H9 (cell line): ENCODE measurements at regions not wholly inside any gene's neighbourhood (a gene's known extent, or its start where the extent isn't known, plus 50 kb on each side); places are given as distances from the start of the nearest gene placed in this dataset.
A peak's percentile ranks its signal among the peaks of the same experiment; 100 is the strongest.

Source experiments
- DNase-seq: peaks from one replicate; pipeline ENCODE4 v3.0.0-alpha.2; 2017
- H2AFZ ChIP-seq: one replicate; pipeline ENCODE4 v1.6.1; 2013; ENCODE audit warnings: mild to moderate bottlenecking, low read length, control low read depth, moderate library complexity
- H2AK5ac ChIP-seq: 2 replicates; pipeline ENCODE4 v1.6.1; 2013; ENCODE audit warnings: low read length, control low read depth, mixed read lengths; ENCODE audit not compliant: insufficient read length
- H2BK120ac ChIP-seq: one replicate; pipeline ENCODE4 v1.6.1; 2013; ENCODE audit warnings: low read depth, mild to moderate bottlenecking, low read length, control low read depth, inconsistent platforms; ENCODE audit not compliant: poor library complexity, severe bottlenecking
- H2BK12ac ChIP-seq: 2 replicates; pipeline ENCODE4 v1.6.1; 2013; ENCODE audit warnings: low read length, control low read depth, mixed read lengths, low read depth; ENCODE audit not compliant: insufficient read length
- H2BK15ac ChIP-seq: 2 replicates; pipeline ENCODE4 v1.6.1; 2013; ENCODE audit warnings: low read depth, low read length, control low read depth
- H2BK20ac ChIP-seq: one replicate; pipeline ENCODE4 v1.6.1; 2013; ENCODE audit warnings: low read depth, mild to moderate bottlenecking, low read length, control low read depth, inconsistent platforms; ENCODE audit not compliant: poor library complexity, severe bottlenecking
- H2BK5ac ChIP-seq: 2 replicates; pipeline ENCODE4 v1.6.1; 2013; ENCODE audit warnings: low read length, control low read depth, mixed read lengths; ENCODE audit not compliant: insufficient read length
- H3K14ac ChIP-seq: 2 replicates; pipeline ENCODE4 v1.6.1; 2013; ENCODE audit warnings: low read length, control low read depth; ENCODE audit not compliant: insufficient read depth
- H3K18ac ChIP-seq: 2 replicates; pipeline ENCODE4 v1.6.1; 2013; ENCODE audit warnings: low read depth, mild to moderate bottlenecking, mixed read lengths, low read length, control low read depth; ENCODE audit not compliant: insufficient read length
- H3K23ac ChIP-seq: 2 replicates; pipeline ENCODE4 v1.6.1; 2013; ENCODE audit warnings: low read length, control low read depth, mixed read lengths, low read depth; ENCODE audit not compliant: insufficient read length
- H3K23me2 ChIP-seq: 2 replicates; pipeline ENCODE4 v1.6.1; 2013; ENCODE audit warnings: low read depth, mild to moderate bottlenecking, mixed read lengths, low read length, control low read depth; ENCODE audit not compliant: insufficient read length, poor library complexity, severe bottlenecking
- H3K27ac ChIP-seq: 2 replicates; pipeline ENCODE4 v1.5.1; 2013; ENCODE audit warnings: low read length, control low read depth, mixed read lengths, low read depth; ENCODE audit not compliant: insufficient read length
- H3K27me3 ChIP-seq: 2 replicates; pipeline ENCODE4 v1.6.1; 2013; ENCODE audit warnings: low read length, control low read depth, inconsistent platforms; ENCODE audit not compliant: insufficient read depth
- H3K4ac ChIP-seq: 2 replicates; pipeline ENCODE4 v1.6.1; 2013; ENCODE audit warnings: low read depth, mild to moderate bottlenecking, control low read depth, inconsistent platforms, low read length, moderate library complexity
- H3K4me1 ChIP-seq: 2 replicates; pipeline ENCODE4 v1.6.1; 2013; ENCODE audit warnings: low read length, control low read depth, inconsistent platforms; ENCODE audit not compliant: insufficient read depth
- H3K4me2 ChIP-seq: 2 replicates; pipeline ENCODE4 v1.6.1; 2013; ENCODE audit warnings: low read length, control low read depth, mixed read lengths; ENCODE audit not compliant: insufficient read length, insufficient read depth
- H3K56ac ChIP-seq: 2 replicates; pipeline ENCODE4 v1.6.1; 2013; ENCODE audit warnings: low read depth, mild to moderate bottlenecking, mixed read lengths, low read length, control low read depth; ENCODE audit not compliant: insufficient read length
- H3K79me1 ChIP-seq: 2 replicates; pipeline ENCODE4 v1.6.1; 2013; ENCODE audit warnings: low read depth, mild to moderate bottlenecking, moderate library complexity, low read length, control low read depth, inconsistent platforms; ENCODE audit not compliant: insufficient read depth, poor library complexity, severe bottlenecking
- H3K79me2 ChIP-seq: 2 replicates; pipeline ENCODE4 v1.6.1; 2013; ENCODE audit warnings: low read length, control low read depth, inconsistent platforms; ENCODE audit not compliant: insufficient read depth
- H3K9ac ChIP-seq: 2 replicates; pipeline ENCODE4 v1.6.1; 2013; ENCODE audit warnings: low read length, control low read depth, mixed read lengths; ENCODE audit not compliant: insufficient read length; ENCODE audit errors: extremely low read depth
- H3K9me3 ChIP-seq: one replicate; pipeline ENCODE4 v1.6.1; 2013; ENCODE audit warnings: low read depth, low read length, inconsistent platforms; ENCODE audit not compliant: control insufficient read depth
- H3T11ph ChIP-seq: one replicate; pipeline ENCODE4 v1.6.1; 2013; ENCODE audit warnings: mild to moderate bottlenecking, low read length, control low read depth, inconsistent platforms
- H4K20me1 ChIP-seq: one replicate; pipeline ENCODE4 v1.6.1; 2013; ENCODE audit not compliant: control insufficient read depth, insufficient read length, insufficient read depth
- H4K5ac ChIP-seq: 2 replicates; pipeline ENCODE4 v1.6.1; 2013; ENCODE audit warnings: low read depth, mild to moderate bottlenecking, mixed read lengths, low read length, control low read depth; ENCODE audit not compliant: insufficient read length
- H4K8ac ChIP-seq: replicated peaks from 2 replicates; pipeline ENCODE4 v1.6.1; 2013; ENCODE audit warnings: low read length, control low read depth, mixed read lengths, low read depth; ENCODE audit not compliant: insufficient read length
- H4K91ac ChIP-seq: 2 replicates; pipeline ENCODE4 v1.6.1; 2013; ENCODE audit warnings: low read depth, mild to moderate bottlenecking, moderate library complexity, mixed read lengths, low read length, control low read depth; ENCODE audit not compliant: insufficient read length
- H3K27ac Mint-ChIP-seq, 3 experiments: 2 replicates in 2 of 3; 3 replicates in 1 of 3; pipeline ENCODE4 v1.8.0; 2020 to 2021; ENCODE audit warnings: mixed read lengths in 3 of 3, mild to moderate bottlenecking in 1 of 3, moderate library complexity in 1 of 3
- H3K27me3 Mint-ChIP-seq: 2 replicates; pipeline ENCODE4 v1.8.0; 2021; ENCODE audit warnings: low read depth, mild to moderate bottlenecking, moderate library complexity, mixed read lengths
- H3K36me3 Mint-ChIP-seq, 3 experiments: 2 replicates in 2 of 3; 3 replicates in 1 of 3; pipeline ENCODE4 v1.8.0; 2020 to 2021; ENCODE audit warnings: low read depth in 3 of 3, mixed read lengths in 3 of 3; ENCODE audit not compliant: insufficient read depth in 1 of 3
- H3K4me1 Mint-ChIP-seq, 2 experiments: 2 replicates each; pipeline ENCODE4 v1.8.0; 2020; ENCODE audit warnings: mixed read lengths in 2 of 2
- H3K4me3 Mint-ChIP-seq, 2 experiments: 2 replicates in 1 of 2; 3 replicates in 1 of 2; pipeline ENCODE4 v1.8.0; 2020 to 2021; ENCODE audit warnings: mild to moderate bottlenecking in 2 of 2, mixed read lengths in 2 of 2, moderate library complexity in 1 of 2
- H3K9me3 Mint-ChIP-seq, 2 experiments: 2 replicates in 1 of 2; 3 replicates in 1 of 2; pipeline ENCODE4 v1.8.0; 2020; ENCODE audit warnings: mild to moderate bottlenecking in 2 of 2, mixed read lengths in 2 of 2, moderate library complexity in 1 of 2
- CTCF ChIP-seq: fragments of 200-600 bp; sonication (generic); conservative IDR thresholded peaks from 3 replicates; pipeline ENCODE4 v1.8.0; 2021; ENCODE audit warnings: antibody characterized with exemption, mild to moderate bottlenecking
- WGBS: extraction: QIAGEN DNeasy Blood & Tissue Kit; methylation state at CpG from one replicate; pipeline ENCODE4 v1.1.7; 2013; ENCODE audit warnings: missing lambda C conversion rate, low lambda C conversion rate, mixed read lengths; ENCODE audit not compliant: insufficient read length; ENCODE audit errors: extremely low coverage; 5-methylcytosine and 5-hydroxymethylcytosine counted together

- Histone ChIP-seq H4K5ac (no peak overlapping the region), H3K14ac (no peak overlapping the region), H2BK120ac (no peak overlapping the region), H3K79me2 (no peaks in the 10 kb centered on the region), H3K23me2 (no peaks in the 10 kb centered on the region), H3K9me3 (no peaks in the 10 kb centered on the region), H3K23ac (no peak overlapping the region), H3K56ac (no peak overlapping the region), H2BK15ac (no peak overlapping the region), H3K9ac (no peak overlapping the region), H3T11ph (no peak overlapping the region), H3K27me3 (no peaks in the 10 kb centered on the region), H4K91ac (no peak overlapping the region), H2AFZ (peak overlapping the region; percentile 96), H2BK12ac (no peak overlapping the region), H2BK20ac (no peak overlapping the region), H2AK5ac (no peak overlapping the region), H3K4me1 (peaks cover 1% of the 10 kb centered on the region; the same call in 1 of the 2 replicates), H4K8ac (no peak overlapping the region), H3K27ac (no peak overlapping the region), H3K79me1 (no peaks in the 10 kb centered on the region), H4K20me1 (no peaks in the 10 kb centered on the region), H3K4me2 (no peak overlapping the region), H3K18ac (no peak overlapping the region), H3K4ac (no peak overlapping the region), H2BK5ac (no peak overlapping the region)
- DNase-seq: peak; percentile 74
- H3K27ac Mint-ChIP-seq: no peak overlapping the region
- H3K4me3 Mint-ChIP-seq: no peak overlapping the region; a peak in 1 of 5 replicates
- peak; percentile 81 for TF ChIP-seq CTCF
- no peaks in the 10 kb centered on the region; a peak in 1 of 7 replicates for H3K36me3 Mint-ChIP-seq
- no peaks in the 10 kb centered on the region; the same call in 1 of the 2 replicates for H3K27me3 Mint-ChIP-seq
- no CpG with 5 or more reads among the region's 24 CpGs for WGBS
- H3K4me1 Mint-ChIP-seq: peaks cover 9 to 12% of the 10 kb centered on the region in 2 experiments
- H3K9me3 Mint-ChIP-seq: no peaks in the 10 kb centered on the region
Observed at GRCh38 chr15:26095710-26096330, 232.7 kb upstream of the ATP10A start.
